ENCODE measurements at regions not wholly inside any gene's neighbourhood (a gene's known extent, or its start where the extent isn't known, plus 50 kb on each side); places are given as distances from the start of the nearest gene placed in this dataset.

DNA sequence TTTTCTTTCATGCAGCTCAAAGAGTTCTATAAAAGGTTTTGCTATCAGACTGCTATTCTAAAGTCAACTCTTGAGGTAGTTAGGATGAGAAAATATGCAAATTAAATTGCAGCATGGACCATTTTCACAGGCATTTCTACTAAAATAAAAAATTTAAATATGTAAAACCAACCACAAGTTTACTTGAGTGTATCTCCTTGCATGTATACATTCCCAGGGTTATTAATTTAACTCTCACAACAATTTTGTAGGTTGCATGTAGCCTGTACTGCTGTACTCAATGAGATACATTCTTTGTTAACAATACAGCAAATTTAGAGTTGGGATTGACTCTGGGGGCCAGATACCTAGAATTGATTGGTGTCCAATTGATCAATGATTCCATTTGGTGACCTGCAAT, 265.8 kb downstream of the MED10 start:
- POLR2A ChIA-PET (ENCODE audit: partially characterized antibody), result no interaction called here
- CTCF ChIA-PET (ENCODE audit: partially characterized antibody), result no interaction called here
- no peak overlapping the region for H3K4me3 ChIP-seq (ENCODE audit: extremely low read depth in 1 of 4, insufficient read depth in 2 of 4, low read depth in 3 of 4, low read length in 4 of 4)

More for the DNA sequence above, 265.8 kb downstream of the MED10 start:
- no peak overlapping the region for H4K8ac ChIP-seq (ENCODE audit: extremely low read depth, insufficient read depth, low read length)
- no peaks in the 10 kb centered on the region for H3K9me3 ChIP-seq (ENCODE audit: insufficient read depth in 2 of 2, low read depth in 1 of 2, low read length in 1 of 2)
- no peaks in the 10 kb centered on the region for H3K79me1 ChIP-seq (ENCODE audit: low read depth, low read length)
- H4K20me1 ChIP-seq (replicated peaks in 1 of 2; ENCODE audit: control insufficient read depth in 1 of 2, insufficient read depth in 2 of 2, low read length in 2 of 2), result no peaks in the 10 kb centered on the region
- H3K18ac ChIP-seq (ENCODE audit: extremely low read depth, low read length), result no peak overlapping the region
- no peak overlapping the region for H2BK120ac ChIP-seq (replicated peaks; ENCODE audit: low read depth, low read length)
- H2BK15ac ChIP-seq (ENCODE audit: low read length), result no peak overlapping the region
- no peak overlapping the region for H4K5ac ChIP-seq (ENCODE audit: insufficient read length, low read depth, low read length)
- H3K79me2 ChIP-seq (ENCODE audit: control insufficient read depth in 1 of 2, insufficient read depth in 2 of 2, low read length in 2 of 2), result no peaks in the 10 kb centered on the region
- H2BK12ac ChIP-seq (ENCODE audit: low read depth, low read length), result no peak overlapping the region
- FAIRE-seq (no peak), DNase-seq (ENCODE audit: low read depth in 1 of 2, low spot score in 2 of 2) (no peak)
- no peaks in the 10 kb centered on the region for H3K36me3 ChIP-seq (ENCODE audit: control insufficient read depth in 2 of 4, insufficient read depth in 4 of 4, low read length in 3 of 4)
- no peak overlapping the region for H3K4ac ChIP-seq (replicated peaks; ENCODE audit: insufficient read length, low read depth, low read length)
- no peak overlapping the region for H3K27ac ChIP-seq (ENCODE audit: low read depth, low read length)
- H3K9ac ChIP-seq (replicated peaks in 1 of 4; ENCODE audit: extremely low read depth in 1 of 4, low read depth in 3 of 4, low read length in 3 of 4), result no peak overlapping the region
- no peak overlapping the region for H2BK5ac ChIP-seq (ENCODE audit: low read depth, low read length)
- peaks cover 0 to 7% (median 2%) of the 10 kb centered on the region in 4 experiments; a peak in 3 of 7 replicates for H3K4me1 ChIP-seq (replicated peaks in 1 of 4; ENCODE audit: control insufficient read depth in 3 of 4, insufficient read depth in 4 of 4, low read length in 3 of 4)
- H3K56ac ChIP-seq (replicated peaks; ENCODE audit: insufficient read length, low read depth, low read length), result no peak overlapping the region
- no peak overlapping the region for H2BK20ac ChIP-seq (ENCODE audit: low read length)
- H3K27me3 ChIP-seq (replicated peaks in 1 of 4; ENCODE audit: control insufficient read depth in 3 of 4, extremely low read depth in 1 of 4, insufficient read depth in 3 of 4, low read length in 3 of 4), result peaks cover 0 to 1% (median 0%) of the 10 kb centered on the region in 4 experiments; a peak in 1 of 7 replicates
- H2AFZ ChIP-seq (ENCODE audit: low read length), result no peak overlapping the region
- no peak overlapping the region for H3K23ac ChIP-seq (ENCODE audit: insufficient read length)
- no peak overlapping the region for H3K14ac ChIP-seq (ENCODE audit: insufficient read length)
- H3K23me2 ChIP-seq (ENCODE audit: low read depth, low read length), result no peaks in the 10 kb centered on the region
- H3K4me2 ChIP-seq (ENCODE audit: insufficient read depth in 1 of 2, low read depth in 2 of 2, low read length in 2 of 2), result no peak overlapping the region
- TF ChIP-seq, protein P1, sequence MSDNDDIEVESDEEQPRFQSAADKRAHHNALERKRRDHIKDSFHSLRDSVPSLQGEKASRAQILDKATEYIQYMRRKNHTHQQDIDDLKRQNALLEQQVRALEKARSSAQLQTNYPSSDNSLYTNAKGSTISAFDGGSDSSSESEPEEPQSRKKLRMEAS (IDR thresholded peaks at IDR 0.05), result no peak
- H4K91ac ChIP-seq (replicated peaks; ENCODE audit: insufficient read length, low read length), result no peak overlapping the region
- H2AK5ac ChIP-seq (ENCODE audit: low read depth, low read length), result no peak overlapping the region

All from H1 (cell line).